ENCODE measurements at regions not wholly inside any gene's neighbourhood (a gene's known extent, or its start where the extent isn't known, plus 50 kb on each side); places are given as distances from the start of the nearest gene placed in this dataset.

DNA sequence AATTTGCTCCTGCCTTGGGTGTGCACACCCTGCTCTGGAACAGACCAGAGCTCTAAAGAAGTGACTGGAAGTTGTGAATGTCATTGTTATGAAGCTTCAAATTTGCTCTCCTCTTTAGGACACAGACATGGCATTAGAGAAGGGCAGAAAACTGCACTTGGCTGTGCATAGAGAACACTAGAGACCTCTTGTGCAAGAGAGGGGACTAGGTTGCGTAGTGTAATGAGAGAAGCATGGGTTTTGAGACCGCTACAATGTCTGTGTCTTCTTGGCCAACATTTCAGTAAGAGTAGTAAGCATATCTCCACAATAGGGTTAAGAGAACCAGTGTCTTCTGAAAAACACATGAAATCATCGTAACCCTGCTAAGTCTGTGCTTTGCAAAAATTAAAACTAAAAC lies 423.3 kb downstream of the SPRY2 start:
- TF ChIP-seq POLR2AphosphoS5 (IDR thresholded peaks at IDR 0.05; ENCODE audit: low read depth, low read length): no peak
- no peak for TF ChIP-seq SIN3A (IDR thresholded peaks at IDR 0.05; ENCODE audit: borderline replicate concordance, insufficient read depth, low read length)
- no peak for TF ChIP-seq FOXP2 (optimal IDR thresholded peaks at IDR 0.05; ENCODE audit: borderline replicate concordance, extremely low read depth, extremely low read length, insufficient read depth)
- TF ChIP-seq TAF1 (IDR thresholded peaks at IDR 0.05; ENCODE audit: borderline replicate concordance, insufficient read depth, low read length): no peak
- TF ChIP-seq REST (IDR thresholded peaks at IDR 0.05; ENCODE audit: insufficient read depth in 1 of 2, low read depth in 2 of 2, low read length in 2 of 2): no peak

DNA sequence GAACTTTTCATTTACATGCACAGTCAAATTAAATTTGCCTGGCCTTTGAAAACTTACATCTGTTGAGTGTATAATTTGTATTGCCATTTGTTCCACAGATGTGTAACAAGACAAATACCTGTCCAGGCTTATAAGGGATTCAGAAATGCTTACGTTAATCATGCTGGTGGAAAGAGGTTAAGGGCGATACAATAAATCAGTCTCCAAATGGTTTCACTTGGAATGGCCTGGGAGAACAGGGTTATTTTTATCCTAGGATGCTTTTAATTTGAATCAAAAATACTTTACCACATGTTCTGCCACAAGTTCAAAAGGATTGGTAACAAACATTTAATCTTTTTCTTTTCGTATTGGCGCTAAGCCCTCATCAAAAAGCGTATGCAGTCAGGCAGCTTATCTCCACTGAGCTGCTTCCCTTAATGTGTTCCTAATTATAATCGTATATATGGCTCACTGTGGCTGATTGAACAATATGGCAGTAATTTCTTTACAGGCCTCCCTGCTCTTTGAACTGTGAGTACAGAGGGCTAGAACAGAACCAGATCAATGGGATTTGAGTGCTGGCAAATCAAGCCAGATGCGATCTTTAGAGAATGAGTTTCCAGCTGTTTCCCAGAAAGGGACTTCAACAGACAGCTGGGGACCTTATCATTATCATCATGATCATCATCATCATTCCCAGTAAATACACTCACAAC lies 425.7 kb downstream of the SPRY2 start:
- TF ChIP-seq POLR2AphosphoS5 (IDR thresholded peaks at IDR 0.05; ENCODE audit: low read depth, low read length) (no peak), FOXP2 (optimal IDR thresholded peaks at IDR 0.05; ENCODE audit: borderline replicate concordance, extremely low read depth, extremely low read length, insufficient read depth) (no peak), REST (IDR thresholded peaks at IDR 0.05; ENCODE audit: insufficient read depth in 1 of 2, low read depth in 2 of 2, low read length in 2 of 2) (no peak), SIN3A (IDR thresholded peaks at IDR 0.05; ENCODE audit: borderline replicate concordance, insufficient read depth, low read length) (no peak), TAF1 (IDR thresholded peaks at IDR 0.05; ENCODE audit: borderline replicate concordance, insufficient read depth, low read length) (no peak)

- TF ChIP-seq SIN3A (IDR thresholded peaks at IDR 0.05; ENCODE audit: borderline replicate concordance, insufficient read depth, low read length): no peak
- no peak for TF ChIP-seq FOXP2 (optimal IDR thresholded peaks at IDR 0.05; ENCODE audit: borderline replicate concordance, extremely low read depth, extremely low read length, insufficient read depth)
- TF ChIP-seq POLR2AphosphoS5 (IDR thresholded peaks at IDR 0.05; ENCODE audit: low read depth, low read length): no peak
- no peak for TF ChIP-seq TAF1 (IDR thresholded peaks at IDR 0.05; ENCODE audit: borderline replicate concordance, insufficient read depth, low read length)
- TF ChIP-seq REST (IDR thresholded peaks at IDR 0.05; ENCODE audit: insufficient read depth in 1 of 2, low read depth in 2 of 2, low read length in 2 of 2): no peak
Observed at GRCh38 chr13:79913141-79913827, 427.6 kb downstream of the SPRY2 start.

DNA sequence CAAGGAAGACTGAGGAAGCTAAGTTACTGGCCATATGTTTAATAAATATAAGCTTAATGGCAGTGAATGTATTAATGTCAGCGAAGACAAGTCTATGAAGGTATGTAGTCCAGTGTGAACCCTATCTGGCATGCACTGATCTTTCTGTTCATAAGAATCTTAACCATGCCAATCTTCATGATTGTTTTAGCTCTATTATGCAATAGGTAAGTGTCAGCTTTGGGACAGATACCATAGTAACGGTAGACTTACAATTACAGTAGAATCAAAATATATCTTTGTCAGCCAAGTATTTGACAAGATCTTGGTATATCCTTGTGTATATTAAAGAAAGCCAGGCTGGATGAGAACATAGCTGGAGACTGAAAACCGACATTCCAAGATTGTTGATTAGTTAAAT lies 428.5 kb downstream of the SPRY2 start:
- TF ChIP-seq POLR2AphosphoS5 (IDR thresholded peaks at IDR 0.05; ENCODE audit: low read depth, low read length) (no peak), FOXP2 (optimal IDR thresholded peaks at IDR 0.05; ENCODE audit: borderline replicate concordance, extremely low read depth, extremely low read length, insufficient read depth) (no peak), TAF1 (IDR thresholded peaks at IDR 0.05; ENCODE audit: borderline replicate concordance, insufficient read depth, low read length) (no peak), REST (IDR thresholded peaks at IDR 0.05; ENCODE audit: insufficient read depth in 1 of 2, low read depth in 2 of 2, low read length in 2 of 2) (no peak), SIN3A (IDR thresholded peaks at IDR 0.05; ENCODE audit: borderline replicate concordance, insufficient read depth, low read length) (no peak)

Measured in PFSK-1 (cell line).